ENCODE measurements at regions not wholly inside any gene's neighbourhood (a gene's known extent, or its start where the extent isn't known, plus 50 kb on each side); places are given as distances from the start of the nearest gene placed in this dataset.

DNA sequence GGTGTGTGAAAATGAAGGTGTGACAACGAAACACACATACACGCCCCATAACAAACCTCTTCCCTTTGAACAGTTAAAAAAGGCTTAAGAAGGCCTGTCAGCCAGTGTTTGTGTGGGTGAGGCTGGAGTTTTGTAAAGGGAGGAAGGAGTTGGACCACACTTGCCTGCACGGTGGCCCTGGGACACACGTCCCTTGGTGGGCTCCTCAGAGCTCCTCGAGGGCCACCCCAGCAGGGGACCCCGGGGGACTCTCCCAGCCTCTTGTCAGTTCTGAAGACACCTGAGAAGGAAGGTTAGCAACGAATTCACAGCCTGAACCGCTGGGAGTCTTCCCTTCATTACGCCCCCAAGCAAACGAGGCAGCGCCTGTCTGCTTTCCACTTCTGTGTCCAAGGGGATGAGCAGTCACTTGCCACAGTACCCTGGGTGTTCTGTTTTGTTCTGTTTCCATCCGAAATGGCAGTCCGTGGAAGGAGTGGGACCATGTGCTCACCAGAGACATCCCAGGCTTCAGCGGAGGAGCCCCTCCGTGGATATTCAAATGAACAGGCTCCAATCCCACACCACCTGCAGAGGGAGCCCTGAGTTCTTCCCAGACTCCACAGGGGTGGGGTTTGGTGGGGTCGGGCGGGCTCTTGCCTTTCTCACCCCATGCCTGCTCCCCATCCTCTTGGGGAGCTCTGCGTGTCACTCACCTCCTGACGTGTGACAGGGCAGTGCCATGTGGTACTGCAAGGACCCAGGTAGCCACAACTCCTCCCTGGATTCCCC is 68.6 kb downstream of the NRN1 start:
- Mint-ChIP-seq H3K4me1 (peaks cover 31% of the 10 kb centered on the region), H3K4me3 (no peak overlapping the region), H3K36me3 (ENCODE audit: low read depth) (peaks cover 6% of the 10 kb centered on the region), H3K27me3 (ENCODE audit: low read depth, poor library complexity) (peaks cover 6% of the 10 kb centered on the region), H3K27ac (peak overlapping the region; percentile 88), H3K9me3 (peaks cover 34% of the 10 kb centered on the region)
- no peak for TF ChIP-seq CTCF (IDR thresholded peaks at IDR 0.05)
- no peak for DNase-seq

GRCh38 chr6:5937169-5937909 is 69.4 kb downstream of the NRN1 start:
- DNase-seq, result no peak
- Mint-ChIP-seq H3K4me3 (no peak overlapping the region), H3K4me1 (peaks cover 31% of the 10 kb centered on the region), H3K9me3 (peaks cover 34% of the 10 kb centered on the region), H3K27ac (peak overlapping the region; percentile 88), H3K36me3 (ENCODE audit: low read depth) (peaks cover 11% of the 10 kb centered on the region), H3K27me3 (ENCODE audit: low read depth, poor library complexity) (peaks cover 3% of the 10 kb centered on the region)
- no peak for TF ChIP-seq CTCF (IDR thresholded peaks at IDR 0.05)

DNA sequence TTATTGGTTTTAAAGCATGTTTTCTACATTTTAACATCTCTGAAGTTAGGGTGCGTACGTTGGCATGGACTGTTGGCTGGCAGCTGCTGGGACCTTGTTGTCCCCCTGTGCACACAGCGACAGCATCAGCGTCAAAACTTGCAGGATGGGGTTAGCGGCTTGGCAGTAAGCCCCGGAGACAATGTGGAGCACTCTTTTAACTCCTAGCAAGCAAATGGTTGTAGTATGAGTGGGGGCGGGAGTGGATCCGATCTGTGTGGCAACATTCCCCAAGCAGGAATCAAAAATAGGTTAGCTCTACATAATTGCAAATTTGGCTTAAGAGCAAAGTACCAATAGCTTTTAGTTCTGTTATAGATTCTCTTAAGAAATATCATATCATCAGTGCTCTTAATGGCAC is 70.1 kb downstream of the NRN1 start:
- H3K4me1 Mint-ChIP-seq, result peaks cover 31% of the 10 kb centered on the region
- no peak for DNase-seq
- peak overlapping the region; percentile 19 for H3K27ac Mint-ChIP-seq
- TF ChIP-seq CTCF (IDR thresholded peaks at IDR 0.05), result no peak
- H3K4me3 Mint-ChIP-seq, result no peak overlapping the region
- H3K9me3 Mint-ChIP-seq, result peaks cover 34% of the 10 kb centered on the region
- H3K27me3 Mint-ChIP-seq (ENCODE audit: low read depth, poor library complexity), result peaks cover 3% of the 10 kb centered on the region
- H3K36me3 Mint-ChIP-seq (ENCODE audit: low read depth), result peaks cover 12% of the 10 kb centered on the region

DNA sequence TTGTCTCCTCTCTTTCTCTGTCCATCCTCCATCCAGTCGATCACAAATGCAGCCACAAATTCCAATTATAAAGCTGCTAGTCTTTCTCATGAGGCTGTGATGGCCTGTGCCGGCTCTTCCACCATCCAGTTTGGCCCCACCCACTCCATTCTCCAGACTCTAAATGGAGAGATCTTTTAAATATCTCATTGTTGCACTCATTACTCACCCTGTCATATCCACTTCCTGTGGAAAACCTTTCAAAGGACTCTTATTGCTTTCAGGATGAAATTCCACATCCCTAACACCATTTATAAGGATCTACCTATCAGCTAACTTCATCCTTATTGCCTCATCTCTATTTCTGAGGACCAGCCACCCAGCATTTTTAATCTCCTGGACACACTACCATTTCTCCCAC is 70.6 kb downstream of the NRN1 start:
- Mint-ChIP-seq H3K9me3 (peaks cover 35% of the 10 kb centered on the region), H3K27me3 (ENCODE audit: low read depth, poor library complexity) (peaks cover 3% of the 10 kb centered on the region), H3K36me3 (ENCODE audit: low read depth) (peaks cover 12% of the 10 kb centered on the region), H3K4me3 (no peak overlapping the region), H3K27ac (no peak overlapping the region), H3K4me1 (peaks cover 31% of the 10 kb centered on the region)
- DNase-seq, result no peak
- no peak for TF ChIP-seq CTCF (IDR thresholded peaks at IDR 0.05)

DNA sequence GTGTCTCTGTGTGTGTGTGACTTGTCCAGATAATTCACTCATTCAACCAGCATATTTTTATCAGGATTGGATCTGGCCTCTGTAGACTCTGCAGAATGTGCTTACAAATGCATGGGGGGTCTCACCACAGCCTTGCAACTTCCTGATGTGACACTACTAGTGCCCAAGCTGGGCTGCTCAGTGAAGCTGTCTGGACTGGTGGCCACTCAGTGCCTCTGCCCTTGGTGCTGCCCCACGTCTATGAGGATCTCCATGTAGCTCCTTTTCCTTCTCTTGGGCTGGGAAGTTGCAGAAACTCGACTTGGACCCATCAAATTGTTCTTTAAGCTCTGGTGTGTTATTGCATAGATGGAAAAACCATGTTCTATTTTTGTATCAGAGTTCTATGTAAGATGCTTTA is 75.8 kb downstream of the NRN1 start:
- DNase-seq, result no peak
- Mint-ChIP-seq H3K27ac (no peak overlapping the region), H3K9me3 (peaks cover 39% of the 10 kb centered on the region), H3K4me3 (no peak overlapping the region), H3K27me3 (ENCODE audit: low read depth, poor library complexity) (peaks cover 11% of the 10 kb centered on the region), H3K4me1 (peaks cover 16% of the 10 kb centered on the region), H3K36me3 (ENCODE audit: low read depth) (peaks cover 12% of the 10 kb centered on the region)
- TF ChIP-seq CTCF (IDR thresholded peaks at IDR 0.05), result no peak

Measured in nephron progenitor cell (in vitro differentiated cells).